Neural cell (in vitro differentiated cells): ENCODE measurements at regions not wholly inside any gene's neighbourhood (a gene's known extent, or its start where the extent isn't known, plus 50 kb on each side); places are given as distances from the start of the nearest gene placed in this dataset.

ENCODE experiments used
- H2AFZ ChIP-seq: fragments of 200-600, 300-800 bp; sonication (generic), shearing (Covaris generic); 2 replicates; pipeline ENCODE4 v1.6.0; 2014; ENCODE audit warnings: low read depth, mild to moderate bottlenecking, antibody characterized with exemption, low read length, moderate library complexity
- H3F3A ChIP-seq: fragments of 200-600 bp; shearing (Covaris generic); 2 replicates; pipeline ENCODE4 v1.6.1; 2016; ENCODE audit warnings: mild to moderate bottlenecking, moderate library complexity, mixed read lengths, antibody characterized with exemption, low read length; ENCODE audit not compliant: insufficient read depth, poor library complexity, severe bottlenecking
- H3K27ac ChIP-seq: fragments of 200-600, 300-800 bp; sonication (generic), shearing (Covaris generic); 2 replicates; pipeline ENCODE4 v1.5.1; 2014; ENCODE audit warnings: mild to moderate bottlenecking, low read length, moderate library complexity
- H3K27me3 ChIP-seq: fragments of 300-800, 200-600 bp; sonication (generic), shearing (Covaris generic); 2 replicates; pipeline ENCODE4 v1.6.0; 2014; ENCODE audit warnings: mild to moderate bottlenecking, low read depth, low read length, moderate library complexity; ENCODE audit not compliant: insufficient read depth
- H3K36me3 ChIP-seq: fragments of 300-800, 200-600 bp; sonication (generic), shearing (Covaris generic); 2 replicates; pipeline ENCODE4 v1.5.1; 2014; ENCODE audit warnings: mild to moderate bottlenecking, antibody characterized with exemption, low read length, moderate library complexity; ENCODE audit not compliant: insufficient read depth
- H3K4me2 ChIP-seq: fragments of 300-800, 200-600 bp; sonication (generic), shearing (Covaris generic); 2 replicates; pipeline ENCODE4 v1.6.0; 2014; ENCODE audit warnings: mild to moderate bottlenecking, low read length
- H3K4me3 ChIP-seq: fragments of 300-800, 200-600 bp; sonication (generic), shearing (Covaris generic); 2 replicates; pipeline ENCODE4 v1.5.1; 2014; ENCODE audit warnings: mild to moderate bottlenecking, low read length, moderate library complexity
- H3K79me2 ChIP-seq: fragments of 200-600 bp; shearing (Covaris generic); replicated peaks from 2 replicates; pipeline ENCODE4 v1.6.0; 2014; ENCODE audit warnings: mild to moderate bottlenecking, low read length, moderate library complexity; ENCODE audit not compliant: insufficient read depth
- H3K9ac ChIP-seq: fragments of 300-800, 200-600 bp; sonication (generic), shearing (Covaris generic); 2 replicates; pipeline ENCODE4 v1.6.1; 2016; ENCODE audit warnings: mild to moderate bottlenecking, low read length, mixed read lengths
- H3K9me2 ChIP-seq: fragments of 200-600 bp; shearing (Covaris generic); 2 replicates; pipeline ENCODE4 v1.6.1; 2016; ENCODE audit warnings: mild to moderate bottlenecking, low read length, mixed read lengths; ENCODE audit not compliant: insufficient read depth
- H3K9me3 ChIP-seq: fragments of 200-600, 300-800 bp; sonication (generic), shearing (Covaris generic); 2 replicates; pipeline ENCODE4 v1.6.1; 2016; ENCODE audit warnings: mild to moderate bottlenecking, mixed run types, low read length, moderate library complexity, mixed read lengths
- H4K20me1 ChIP-seq: fragments of 200-600 bp; shearing (Covaris generic); 2 replicates; pipeline ENCODE4 v1.6.1; 2016; ENCODE audit warnings: mild to moderate bottlenecking, mixed run types; ENCODE audit not compliant: insufficient read depth
- CTCF ChIP-seq: fragments of 450-650 bp; IDR thresholded peaks from 2 replicates; pipeline ENCODE4 v1.5.1; 2014; ENCODE audit warnings: antibody characterized with exemption, mild to moderate bottlenecking, moderate library complexity; ENCODE audit not compliant: poor library complexity, severe bottlenecking
- EP300 ChIP-seq: fragments of 450-650 bp; conservative IDR thresholded peaks from 2 replicates; pipeline ENCODE4 v1.6.1; 2014; ENCODE audit warnings: antibody characterized with exemption, mild to moderate bottlenecking, moderate library complexity; ENCODE audit not compliant: poor library complexity, severe bottlenecking
- EZH2 ChIP-seq: fragments of 200-600, 300-800 bp; shearing (Covaris generic), sonication (generic); IDR thresholded peaks from 2 replicates; pipeline ENCODE4 v1.6.1; 2014; ENCODE audit warnings: antibody characterized with exemption, low read length, borderline replicate concordance, mild to moderate bottlenecking; ENCODE audit not compliant: insufficient read depth, poor library complexity, severe bottlenecking
- MXI1 ChIP-seq: fragments of 450-650 bp; conservative IDR thresholded peaks from 2 replicates; pipeline ENCODE4 v1.6.1; 2014; ENCODE audit warnings: antibody characterized with exemption, mild to moderate bottlenecking; ENCODE audit not compliant: poor library complexity, severe bottlenecking
- POLR2AphosphoS5 ChIP-seq: IDR thresholded peaks from 2 replicates; pipeline ENCODE4 v1.6.1; 2012
- RAD21 ChIP-seq: fragments of 450-650 bp; conservative IDR thresholded peaks from 2 replicates; pipeline ENCODE4 v1.6.1; 2014; ENCODE audit warnings: antibody characterized with exemption, mild to moderate bottlenecking, moderate library complexity
- REST ChIP-seq: IDR thresholded peaks from 2 replicates; pipeline ENCODE4 v1.6.1; 2012; ENCODE audit warnings: borderline replicate concordance
- SMC3 ChIP-seq: fragments of 450-650 bp; conservative IDR thresholded peaks from 2 replicates; pipeline ENCODE4 v1.6.1; 2014; ENCODE audit warnings: antibody characterized with exemption, mild to moderate bottlenecking, moderate library complexity; ENCODE audit not compliant: poor library complexity
- TAF1 ChIP-seq: IDR thresholded peaks from 2 replicates; pipeline ENCODE4 v1.6.1; 2012; ENCODE audit warnings: low read depth

GRCh38 chr1:14265495-14265894 lies 333.0 kb upstream of the KAZN start:
- TF ChIP-seq MXI1, result no peak
- TF ChIP-seq REST, result no peak
- no peak for TF ChIP-seq RAD21
- no peak for TF ChIP-seq EP300
- TF ChIP-seq SMC3, result no peak
- TF ChIP-seq POLR2AphosphoS5, result no peak
- no peak for TF ChIP-seq CTCF
- no peak for TF ChIP-seq TAF1
- TF ChIP-seq EZH2, result no peak
- Histone ChIP-seq H3K27ac (no peak overlapping the region), H3F3A (no peaks in the 10 kb centered on the region), H3K27me3 (no peaks in the 10 kb centered on the region), H2AFZ (no peak overlapping the region), H3K9me2 (no peaks in the 10 kb centered on the region), H3K4me3 (no peak overlapping the region), H4K20me1 (no peaks in the 10 kb centered on the region), H3K36me3 (no peaks in the 10 kb centered on the region), H3K9me3 (no peaks in the 10 kb centered on the region), H3K4me2 (no peak overlapping the region), H3K79me2 (no peaks in the 10 kb centered on the region), H3K9ac (no peak overlapping the region)

GRCh38 chr1:14267991-14268390 lies 330.5 kb upstream of the KAZN start:
- H3K9me3 ChIP-seq, result no peaks in the 10 kb centered on the region

More at GRCh38 chr1:14267991-14268390, 330.5 kb upstream of the KAZN start:
- H2AFZ ChIP-seq, result no peak overlapping the region
- H3K79me2 ChIP-seq, result no peaks in the 10 kb centered on the region
- H3K36me3 ChIP-seq, result no peaks in the 10 kb centered on the region
- no peaks in the 10 kb centered on the region for H4K20me1 ChIP-seq
- H3K4me3 ChIP-seq, result no peak overlapping the region
- no peak overlapping the region for H3K27ac ChIP-seq
- H3K9me2 ChIP-seq, result no peaks in the 10 kb centered on the region
- TF ChIP-seq MXI1, result no peak
- no peak for TF ChIP-seq TAF1
- no peak for TF ChIP-seq SMC3
- TF ChIP-seq EP300, result no peak
- no peak for TF ChIP-seq POLR2AphosphoS5
- no peak for TF ChIP-seq EZH2
- no peak for TF ChIP-seq CTCF
- TF ChIP-seq RAD21, result no peak
- no peak for TF ChIP-seq REST
- H3K4me2 ChIP-seq, result no peak overlapping the region
- H3K27me3 ChIP-seq, result no peaks in the 10 kb centered on the region
- H3F3A ChIP-seq, result no peaks in the 10 kb centered on the region
- no peak overlapping the region for H3K9ac ChIP-seq
